NB4 (cell line): ENCODE measurements at regions not wholly inside any gene's neighbourhood (a gene's known extent, or its start where the extent isn't known, plus 50 kb on each side); places are given as distances from the start of the nearest gene placed in this dataset.

Experiments
- POLR2A ChIP-seq: IDR thresholded peaks from 2 replicates; pipeline ENCODE4 v1.6.1; 2011; ENCODE audit warnings: mild to moderate bottlenecking; ENCODE audit not compliant: insufficient read length; ENCODE audit errors: extremely low read depth
- TF ChIP-seq, protein P1 (sequence below): IDR thresholded peaks from one replicate; pipeline ENCODE4 v1.5.1; 2012; ENCODE audit warnings: low read depth, low read length

DNA sequence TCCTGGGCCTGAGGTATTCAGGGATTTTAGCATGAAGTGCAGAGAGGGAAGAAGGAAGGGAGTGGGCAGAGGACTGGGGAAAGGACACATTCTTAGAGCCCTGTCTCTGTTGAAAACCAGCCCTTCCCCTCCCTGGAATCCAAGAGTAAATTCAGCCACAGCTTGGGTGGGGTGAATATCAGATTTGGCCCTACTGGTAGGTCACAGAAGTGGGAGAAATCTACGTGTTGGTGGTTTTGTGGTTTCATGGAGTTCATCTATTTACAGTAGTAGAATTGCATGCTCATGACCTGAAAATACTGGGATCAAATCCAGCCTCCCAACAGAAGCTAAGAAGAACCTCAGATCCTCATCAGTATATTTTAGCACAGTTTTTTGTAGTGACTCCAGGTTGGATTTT, 404.4 kb downstream of the BMP2 start:
- TF ChIP-seq, protein P1, sequence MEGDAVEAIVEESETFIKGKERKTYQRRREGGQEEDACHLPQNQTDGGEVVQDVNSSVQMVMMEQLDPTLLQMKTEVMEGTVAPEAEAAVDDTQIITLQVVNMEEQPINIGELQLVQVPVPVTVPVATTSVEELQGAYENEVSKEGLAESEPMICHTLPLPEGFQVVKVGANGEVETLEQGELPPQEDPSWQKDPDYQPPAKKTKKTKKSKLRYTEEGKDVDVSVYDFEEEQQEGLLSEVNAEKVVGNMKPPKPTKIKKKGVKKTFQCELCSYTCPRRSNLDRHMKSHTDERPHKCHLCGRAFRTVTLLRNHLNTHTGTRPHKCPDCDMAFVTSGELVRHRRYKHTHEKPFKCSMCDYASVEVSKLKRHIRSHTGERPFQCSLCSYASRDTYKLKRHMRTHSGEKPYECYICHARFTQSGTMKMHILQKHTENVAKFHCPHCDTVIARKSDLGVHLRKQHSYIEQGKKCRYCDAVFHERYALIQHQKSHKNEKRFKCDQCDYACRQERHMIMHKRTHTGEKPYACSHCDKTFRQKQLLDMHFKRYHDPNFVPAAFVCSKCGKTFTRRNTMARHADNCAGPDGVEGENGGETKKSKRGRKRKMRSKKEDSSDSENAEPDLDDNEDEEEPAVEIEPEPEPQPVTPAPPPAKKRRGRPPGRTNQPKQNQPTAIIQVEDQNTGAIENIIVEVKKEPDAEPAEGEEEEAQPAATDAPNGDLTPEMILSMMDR, result no peak
- TF ChIP-seq POLR2A, result no peak
